SKM-1 treated with dmso at 0.1 percent for 144 hours (cell line): ENCODE measurements at regions not wholly inside any gene's neighbourhood (a gene's known extent, or its start where the extent isn't known, plus 50 kb on each side); places are given as distances from the start of the nearest gene placed in this dataset.
A peak's percentile ranks its signal among the peaks of the same experiment; 100 is the strongest.

Source experiments
- DNase-seq: peaks from one replicate; lab custom pipeline; 2025; ENCODE audit not compliant: unreplicated experiment; lab: John Stamatoyannopoulos, UW

DNA sequence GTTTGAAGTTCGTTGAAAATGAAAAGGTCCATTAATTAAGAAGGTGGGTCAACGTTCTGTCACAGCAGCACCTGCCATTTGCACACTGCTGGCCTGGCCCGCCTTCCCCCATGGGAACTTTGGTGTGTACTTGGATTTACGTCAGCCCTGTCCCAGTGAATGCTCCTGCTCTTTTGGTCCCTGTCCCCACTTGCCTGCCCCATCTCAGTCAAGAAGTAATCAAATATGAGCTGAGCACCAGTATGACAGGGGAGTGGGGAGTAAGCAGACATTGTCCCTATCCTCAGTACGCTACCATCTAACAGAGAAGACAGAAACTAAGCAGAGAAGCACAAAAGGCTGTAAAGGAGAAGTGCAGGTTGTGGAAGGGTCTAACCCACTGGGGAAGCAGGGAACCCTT is 65.1 kb downstream of the SLC4A3 start:
- no peak for DNase-seq

DNA sequence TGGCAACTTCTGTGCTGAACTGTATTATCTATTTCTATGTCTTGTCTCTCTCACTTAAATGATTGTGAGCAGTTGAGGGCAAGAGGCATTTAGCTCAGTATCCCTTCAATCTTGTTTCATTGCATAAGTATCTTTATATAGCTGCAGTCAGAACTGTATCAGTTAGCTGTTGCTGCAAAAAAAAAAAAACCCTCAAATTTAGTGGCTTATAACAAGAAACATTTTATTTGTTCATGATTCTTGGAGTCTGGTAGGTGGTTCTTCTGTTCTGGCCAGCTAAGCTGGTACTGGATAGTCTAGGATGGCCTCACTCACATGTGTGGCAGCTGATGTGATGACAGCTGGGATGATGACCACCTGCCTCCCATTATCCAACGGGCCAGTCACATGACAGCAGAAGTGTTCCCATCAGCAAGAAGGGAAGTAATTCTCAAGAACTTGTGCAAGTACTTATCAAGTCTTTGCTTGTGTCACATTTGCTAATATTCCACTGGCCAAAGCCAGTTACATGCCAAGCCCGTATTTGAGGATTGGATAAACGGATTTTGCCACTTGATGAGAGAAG is 67.8 kb downstream of the SLC4A3 start:
- no peak for DNase-seq

DNA sequence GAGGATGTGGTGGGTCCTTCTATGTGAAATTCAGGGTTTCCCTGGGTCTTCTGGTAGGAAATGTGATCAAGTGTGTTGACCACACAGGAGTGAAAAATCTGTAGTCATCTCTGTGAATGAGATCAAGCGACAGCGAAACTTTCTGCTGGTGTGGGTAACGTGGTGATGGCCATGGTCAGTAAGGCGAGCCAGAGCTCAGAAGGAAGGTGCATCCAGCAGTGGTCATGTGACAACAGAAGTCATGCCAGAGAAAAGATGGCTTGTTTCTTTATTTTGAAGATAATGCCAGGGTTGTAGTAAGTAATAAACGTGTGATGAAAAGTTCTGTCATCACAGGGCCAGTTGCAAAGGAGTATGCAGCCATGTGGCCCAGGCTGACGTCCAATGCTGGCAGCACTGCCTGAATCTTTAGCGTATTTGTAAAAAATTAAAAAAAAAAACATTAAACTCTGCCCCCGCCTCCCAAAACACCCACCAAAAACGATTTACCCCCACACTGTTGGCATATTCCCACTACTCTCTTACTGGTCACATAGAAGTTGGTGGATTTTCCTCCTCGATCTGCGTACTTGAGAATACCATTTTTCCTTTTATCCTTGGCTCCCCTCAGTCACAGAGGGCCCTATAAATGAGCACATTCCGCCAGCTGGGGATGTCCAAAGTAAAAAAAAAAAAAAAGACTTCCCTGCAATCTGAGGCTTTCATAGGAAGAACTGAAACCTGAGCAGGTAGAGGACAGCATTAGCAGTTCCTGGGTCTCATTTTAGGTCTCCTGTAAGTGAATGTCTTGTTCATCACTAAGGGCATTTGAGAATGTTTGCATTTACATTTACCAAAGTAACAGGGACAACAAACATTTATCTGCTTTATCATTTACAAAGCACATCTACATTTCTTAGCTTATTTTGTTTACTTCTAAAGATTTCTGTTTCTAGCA is 70.6 kb downstream of the SLC4A3 start:
- no peak for DNase-seq

DNA sequence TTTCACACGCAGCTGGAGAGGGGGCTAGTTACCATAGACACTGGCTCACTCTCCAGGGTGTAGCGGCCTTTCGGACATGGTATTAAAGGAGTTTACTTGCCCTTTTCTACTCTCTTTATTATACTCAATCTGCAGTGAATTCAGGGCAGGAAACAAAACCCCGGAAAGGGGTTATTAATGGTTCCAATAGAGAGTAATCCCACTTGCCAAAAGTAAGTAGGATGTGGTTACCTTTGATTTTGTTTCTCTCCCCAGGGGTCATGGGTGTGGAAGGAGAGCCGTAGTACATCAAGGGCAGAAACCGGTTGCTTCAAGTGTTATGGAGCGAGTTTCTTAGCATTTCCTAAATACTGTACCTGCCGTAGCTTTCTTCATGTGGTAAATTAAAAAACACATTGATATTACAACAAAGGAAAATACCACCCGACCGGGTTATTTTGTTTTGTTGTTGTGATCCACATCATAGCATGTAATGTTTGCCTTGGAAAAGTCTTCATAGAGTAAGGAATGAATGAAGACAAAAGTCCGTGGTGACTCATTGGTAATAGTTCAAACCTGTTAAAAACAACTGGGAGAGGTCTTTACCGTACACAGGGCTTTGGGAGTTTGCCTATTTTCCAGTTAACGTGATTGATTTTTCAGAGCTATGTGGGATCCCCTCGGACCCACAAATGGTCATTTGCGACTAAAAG is 71.5 kb downstream of the SLC4A3 start:
- DNase-seq: no peak

DNA sequence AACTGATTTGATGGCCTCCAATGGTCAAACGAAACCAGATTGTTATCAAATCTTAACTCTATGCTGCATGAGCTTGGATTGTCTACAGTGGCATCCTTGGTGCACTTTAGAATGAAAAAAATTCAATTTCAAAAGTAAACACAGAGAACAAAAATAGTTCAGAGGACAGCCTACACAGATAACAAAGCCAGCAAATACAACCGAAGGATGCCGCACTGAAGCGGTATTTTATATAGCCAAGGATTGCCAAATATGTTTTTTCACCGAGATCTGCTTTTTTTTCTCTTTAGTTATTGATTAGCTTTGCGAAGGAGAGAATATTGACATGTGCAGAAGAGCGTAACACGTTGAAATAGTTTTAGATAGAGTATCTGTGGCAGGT is 72.0 kb downstream of the SLC4A3 start:
- no peak for DNase-seq

DNA sequence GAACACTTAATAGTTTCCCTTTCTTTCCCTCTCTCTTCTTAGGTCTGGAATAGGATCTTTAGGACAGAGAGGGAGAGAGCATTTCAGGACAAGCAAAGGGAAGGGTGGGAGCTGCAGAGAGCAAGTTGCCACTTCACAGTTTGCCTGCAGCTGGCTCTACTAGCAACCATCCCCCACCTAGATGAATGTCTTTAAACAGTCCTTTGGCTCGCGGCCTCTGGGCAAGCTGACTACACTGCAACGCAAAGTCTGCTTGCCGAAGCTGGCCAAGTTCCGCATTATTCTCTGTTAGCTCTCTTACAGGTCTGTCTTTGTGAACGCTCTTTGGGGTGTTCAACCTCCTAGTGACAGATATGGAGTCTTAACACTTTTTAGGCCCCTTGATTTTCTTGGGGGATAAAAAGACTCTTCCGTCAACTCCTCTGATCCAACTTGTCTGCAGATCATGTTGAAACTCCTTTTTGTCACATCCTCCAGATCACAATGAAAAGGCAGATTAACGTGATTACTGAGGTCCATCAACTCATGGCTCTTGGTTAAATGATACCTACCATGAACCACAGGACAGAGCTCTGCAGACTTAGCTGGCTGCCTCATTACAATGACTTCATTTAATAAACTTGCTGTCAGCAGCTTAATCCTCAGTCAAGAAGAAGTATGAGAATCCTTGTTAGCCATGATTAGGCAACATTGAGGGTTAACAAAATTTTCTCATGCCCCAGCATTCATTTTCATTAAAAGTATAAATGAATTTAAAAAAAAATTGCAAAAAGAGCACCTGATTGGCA is 74.6 kb downstream of the SLC4A3 start:
- no peak for DNase-seq

DNA sequence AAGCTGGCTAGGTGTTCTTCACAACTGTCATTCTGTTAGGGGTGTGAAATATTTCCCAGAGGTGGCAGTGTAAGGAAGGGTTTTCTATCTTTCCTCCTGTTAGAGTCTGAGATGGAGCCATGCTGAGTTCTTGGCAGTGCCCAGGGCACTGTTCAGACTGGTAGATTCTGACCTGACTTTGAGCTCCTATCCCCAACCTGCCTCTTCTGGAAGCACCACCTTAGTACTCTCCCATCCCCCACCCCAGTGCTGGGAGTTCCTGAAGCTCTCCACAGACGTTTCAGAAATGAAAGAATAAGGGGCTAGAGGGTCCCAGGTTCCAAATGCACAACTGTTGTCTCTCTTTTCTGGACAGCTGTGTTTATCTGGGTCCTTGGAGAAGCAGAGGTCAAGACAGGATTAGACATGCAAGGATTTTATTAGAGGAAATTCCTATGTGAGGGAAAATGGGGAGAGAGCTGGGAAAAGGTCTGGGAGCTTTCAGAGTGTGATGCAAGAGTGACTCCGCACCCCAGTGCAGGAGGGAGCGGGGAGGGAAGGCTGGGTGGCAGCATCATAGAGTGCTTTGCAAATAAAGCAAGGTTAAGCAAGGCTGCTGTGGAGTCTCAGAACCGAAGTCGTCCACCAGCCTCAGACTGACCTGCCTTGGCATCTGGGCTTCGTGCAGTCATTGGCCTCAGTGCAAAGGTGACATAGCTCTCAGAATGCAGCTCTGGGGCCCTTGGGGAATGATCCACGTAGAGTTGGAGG is 75.5 kb downstream of the SLC4A3 start:
- DNase-seq: no peak

DNA sequence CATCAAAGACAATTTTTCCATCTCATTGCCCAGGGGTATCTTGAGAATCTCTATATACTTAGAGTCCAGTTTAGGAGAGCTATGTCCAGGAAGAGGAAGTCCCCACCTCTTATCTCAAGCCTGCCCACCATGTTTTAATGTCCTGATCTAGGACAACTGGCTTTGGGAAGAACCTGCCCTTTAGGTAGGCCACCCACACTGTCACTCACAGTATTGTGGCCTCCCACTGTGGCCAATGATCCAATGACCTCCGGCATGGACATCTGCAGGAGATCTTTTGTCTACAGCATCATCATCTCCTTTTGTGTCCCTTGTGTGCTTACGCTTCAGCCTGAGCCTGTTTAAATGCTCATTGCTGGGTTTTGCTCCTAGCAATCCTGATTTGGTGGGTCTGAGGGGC is 77.4 kb downstream of the SLC4A3 start:
- DNase-seq: no peak

DNA sequence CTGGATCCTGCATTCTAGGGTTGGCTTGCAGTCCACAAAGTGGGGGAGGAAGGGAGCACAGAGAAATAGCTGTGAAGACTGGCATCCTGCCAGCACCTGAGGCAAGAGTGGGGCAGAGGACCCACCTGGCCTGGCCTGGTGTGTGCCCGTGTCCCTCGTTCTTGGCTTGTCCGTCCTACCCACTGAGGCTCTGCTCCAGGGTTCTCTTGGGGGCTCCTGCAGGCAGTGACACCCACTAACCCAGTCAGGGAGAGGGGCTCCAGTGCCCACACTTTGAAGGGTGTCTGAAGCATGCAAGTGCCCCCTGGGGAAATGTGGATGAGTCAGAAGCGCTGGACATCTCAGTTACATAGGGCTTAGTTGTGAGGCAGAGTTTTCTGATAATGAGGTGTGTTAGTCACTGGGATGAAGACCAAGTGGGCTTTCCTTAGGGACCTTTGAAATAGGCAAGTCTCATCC is 79.4 kb downstream of the SLC4A3 start:
- DNase-seq: no peak

DNA sequence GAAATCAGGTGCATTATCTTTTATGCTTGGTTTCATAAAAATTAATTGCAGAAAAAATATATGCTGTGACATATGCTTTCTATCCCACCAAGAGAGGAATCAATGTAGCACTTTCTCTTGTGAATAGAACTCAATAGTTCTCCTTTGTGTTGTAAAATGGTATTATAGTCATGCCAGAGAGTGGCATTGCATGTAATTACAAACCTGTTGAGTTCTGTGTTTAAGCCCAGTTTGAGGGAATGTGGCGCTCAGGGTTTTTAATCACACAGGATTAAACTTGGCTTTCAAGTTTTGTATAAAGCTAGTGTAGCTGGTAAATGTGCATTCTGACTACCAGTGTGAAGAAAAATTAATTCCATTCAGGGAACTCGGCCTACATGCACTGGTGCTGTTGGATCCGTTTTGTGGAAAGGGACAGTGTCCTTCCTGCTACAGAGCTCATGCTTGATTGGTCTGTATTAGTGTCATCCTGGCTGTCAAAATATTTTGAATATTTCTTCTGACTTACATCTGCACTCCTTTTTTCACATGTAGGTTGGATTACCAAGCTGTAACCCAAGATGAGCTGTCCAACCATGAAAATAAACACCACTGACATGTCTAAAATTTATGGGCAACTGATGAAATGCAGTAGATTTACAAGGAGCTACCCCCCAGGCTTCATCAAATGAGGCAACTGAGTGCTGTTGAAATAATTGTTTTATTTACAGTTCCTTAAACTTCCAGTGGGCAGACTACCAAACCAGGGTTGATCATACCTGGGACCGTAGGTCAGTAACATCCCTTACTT is 80.3 kb downstream of the SLC4A3 start:
- no peak for DNase-seq

DNA sequence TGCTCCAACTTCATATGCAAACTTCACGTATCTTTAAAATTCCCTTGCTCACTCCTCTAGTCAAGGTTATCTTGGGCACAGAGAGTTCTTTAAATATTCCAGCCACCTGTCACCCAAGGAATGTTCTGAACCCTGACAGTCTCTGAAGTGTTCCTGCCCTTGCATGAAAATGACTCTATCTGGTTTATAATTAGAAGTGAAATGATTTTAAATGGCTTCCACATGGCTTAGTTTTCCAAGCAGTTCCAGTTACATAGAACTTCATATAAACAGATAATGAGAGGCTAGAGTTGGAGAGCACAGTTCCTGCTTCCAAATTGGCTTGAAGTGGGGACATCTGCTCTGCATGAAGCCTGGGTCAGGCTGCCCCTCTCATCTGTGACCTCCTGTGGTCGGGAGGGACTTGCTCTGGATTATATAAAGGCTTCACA is 81.9 kb downstream of the SLC4A3 start:
- DNase-seq: no peak

DNA sequence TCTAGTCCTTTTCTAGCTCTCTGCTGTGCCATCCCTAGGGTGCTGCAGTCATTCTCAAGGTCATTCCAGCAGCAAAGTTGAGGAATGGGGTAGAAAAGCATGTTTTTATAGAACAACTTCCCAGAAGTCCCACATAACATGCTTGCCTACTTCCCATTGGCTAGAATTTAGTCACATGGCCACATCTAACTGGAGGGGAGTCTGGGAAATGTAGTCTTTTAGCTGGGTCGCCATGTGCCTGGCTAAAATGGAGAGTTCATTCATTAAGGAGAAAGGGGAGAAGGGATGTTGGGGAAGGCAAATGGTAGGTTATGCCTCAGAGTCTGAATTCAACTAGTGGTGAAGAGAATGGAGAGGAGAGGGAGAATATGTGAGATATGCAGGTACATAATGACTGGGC is 85.7 kb downstream of the SLC4A3 start:
- DNase-seq: peak; percentile 6

DNA sequence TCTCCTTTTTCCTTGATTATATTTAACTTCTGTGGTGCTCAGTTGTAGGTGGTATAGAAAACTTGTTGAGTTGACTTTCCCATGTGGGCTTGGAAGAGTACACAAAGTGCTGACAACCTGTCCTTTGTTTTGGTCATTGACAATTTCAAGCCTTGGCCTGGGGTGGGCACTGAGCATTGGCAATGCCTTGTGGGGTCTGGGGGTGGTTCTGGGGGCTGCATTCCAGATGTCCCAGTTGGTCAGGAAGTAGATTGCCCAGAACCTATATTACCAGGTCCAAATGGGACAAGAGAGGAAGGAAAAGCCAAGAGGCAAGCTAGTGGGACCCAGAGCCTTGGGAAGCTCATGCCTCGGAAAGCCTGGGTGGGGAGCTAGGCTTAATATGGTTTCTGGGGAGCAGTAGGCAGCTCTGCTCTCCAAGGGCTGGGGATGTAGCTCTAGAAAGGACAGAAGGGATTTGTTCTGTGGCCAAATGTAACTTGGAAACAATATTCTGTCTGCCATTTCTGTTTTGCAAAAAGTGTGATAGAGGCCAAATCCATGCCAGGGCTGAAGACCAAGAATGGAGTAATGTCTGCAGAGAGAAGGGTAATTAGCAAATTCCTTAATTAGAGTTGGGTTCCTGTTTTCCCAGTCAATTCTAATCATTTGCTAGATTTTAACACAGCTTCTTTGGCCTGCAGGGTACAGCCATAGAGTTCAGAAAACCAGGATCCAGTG is 87.4 kb downstream of the SLC4A3 start:
- no peak for DNase-seq

DNA sequence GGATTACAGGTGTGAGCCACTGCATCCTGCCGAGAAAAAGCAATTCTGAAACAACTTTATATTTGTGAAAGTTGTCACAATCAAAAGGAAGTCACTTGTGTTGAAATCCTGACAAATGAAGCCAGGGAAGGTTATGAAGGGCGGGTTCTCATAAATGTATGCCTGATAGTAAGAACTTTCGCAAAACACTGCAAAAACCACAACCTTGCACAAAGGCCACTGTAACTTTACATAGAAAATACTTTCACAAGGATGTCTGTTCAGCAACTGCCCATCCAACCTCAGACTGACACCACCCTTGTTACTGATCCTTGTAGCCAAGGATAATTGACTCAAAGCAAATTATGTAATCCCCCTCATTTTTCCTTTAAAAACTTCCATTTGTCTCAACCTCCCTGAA is 90.6 kb downstream of the SLC4A3 start:
- peak; percentile 94 for DNase-seq

DNA sequence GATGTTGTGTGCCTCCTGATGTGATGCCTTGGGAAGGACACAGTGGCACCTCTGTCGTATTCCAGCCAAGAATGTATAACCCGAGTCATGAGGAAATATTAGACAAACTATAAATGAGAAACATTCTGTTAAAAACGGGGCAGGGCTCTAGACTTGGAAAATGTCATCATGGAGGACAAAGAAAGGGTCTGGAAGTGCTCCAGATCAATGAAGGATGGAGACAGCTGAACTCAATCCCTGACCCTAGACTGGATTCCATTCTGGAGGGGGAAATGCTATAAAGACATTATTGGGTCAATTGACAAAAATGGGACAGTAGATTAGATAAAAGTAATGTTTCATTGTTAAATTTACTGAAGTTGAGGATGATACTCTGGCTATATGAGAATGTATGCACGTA is 92.1 kb downstream of the SLC4A3 start:
- no peak for DNase-seq

DNA sequence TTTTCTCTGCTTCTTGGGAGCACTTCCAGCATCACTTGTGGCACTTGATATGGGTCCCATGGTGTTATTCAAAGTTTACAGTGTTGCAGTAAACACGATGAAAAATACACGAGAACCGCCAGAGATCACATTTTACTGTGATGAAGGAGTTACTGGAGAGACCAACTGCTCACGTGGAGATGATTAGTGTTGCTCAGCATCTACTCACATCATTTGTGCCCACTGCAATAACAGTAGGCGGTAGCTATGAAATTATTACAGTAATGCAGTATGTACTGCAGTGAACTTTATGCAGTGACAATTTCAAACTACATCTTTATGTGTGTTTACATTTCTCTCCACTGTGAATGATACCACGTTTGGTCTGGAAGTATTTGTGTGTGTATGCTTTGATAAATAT is 93.5 kb downstream of the SLC4A3 start:
- DNase-seq: no peak

DNA sequence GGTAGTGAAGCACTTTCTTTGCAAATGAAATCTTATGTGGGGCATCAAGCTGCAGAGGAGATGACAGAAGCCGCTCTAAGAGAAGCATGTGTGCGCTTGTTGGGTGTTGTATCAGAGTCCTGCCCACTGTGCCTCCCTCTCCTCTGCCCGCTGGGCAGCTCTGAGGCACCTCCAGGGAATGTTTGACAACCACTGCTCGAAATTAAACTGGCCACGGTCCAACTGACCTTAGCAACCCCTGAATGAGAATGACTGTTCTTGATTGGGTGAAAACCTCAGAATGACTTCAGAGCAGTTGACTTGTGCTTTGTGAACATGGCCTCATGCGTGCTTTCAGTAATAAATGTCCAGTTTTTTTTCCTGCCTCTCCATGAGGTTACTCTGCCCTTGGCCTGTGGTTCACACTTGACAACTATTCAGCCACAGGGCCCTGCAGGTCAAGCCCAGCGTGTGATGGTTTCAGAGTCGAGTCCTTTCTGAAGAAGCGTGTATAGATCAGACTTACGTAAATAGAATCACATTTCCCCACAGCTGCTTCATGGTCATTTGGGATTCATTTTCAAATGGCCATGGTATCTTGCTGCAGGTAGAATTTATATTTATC is 94.9 kb downstream of the SLC4A3 start:
- DNase-seq: no peak

DNA sequence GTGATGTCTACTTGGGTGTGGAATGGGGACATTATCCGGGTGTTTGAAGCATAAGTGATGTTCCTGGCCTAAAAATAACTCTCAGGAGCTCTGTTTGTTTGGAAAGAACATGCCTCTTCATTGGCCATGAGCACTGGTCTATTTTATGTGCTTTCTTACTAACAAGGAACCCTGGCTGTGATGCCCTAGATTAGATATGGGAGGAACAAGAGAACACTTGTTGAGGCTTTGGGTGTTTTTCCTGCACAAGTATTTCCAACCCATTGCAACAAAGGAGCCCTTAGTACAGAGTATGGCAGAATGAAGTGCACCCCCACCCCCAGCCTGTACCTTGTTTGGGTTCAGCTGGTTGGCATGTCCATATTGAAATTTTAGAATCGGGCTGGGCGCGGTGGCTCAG is 95.9 kb downstream of the SLC4A3 start:
- DNase-seq: no peak

DNA sequence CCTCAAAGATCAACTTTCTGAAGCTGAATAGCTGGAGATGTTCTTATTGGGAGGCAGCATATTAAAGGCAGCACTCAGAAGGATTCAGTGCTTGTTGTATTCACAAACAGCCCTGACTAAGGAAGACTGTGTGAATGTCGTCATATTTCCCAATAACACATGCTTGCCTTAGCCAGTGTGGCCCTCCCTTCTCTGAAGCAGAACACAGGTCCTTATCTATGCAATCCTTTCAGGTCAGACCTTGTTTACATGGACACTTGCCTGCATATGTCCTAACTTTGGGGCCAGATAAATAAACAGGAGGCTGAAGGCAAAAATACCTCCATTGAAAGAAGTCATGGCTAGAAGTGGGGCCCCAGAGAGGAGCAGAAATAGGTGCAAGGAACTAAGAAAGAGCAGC is 97.2 kb downstream of the SLC4A3 start:
- peak; percentile 51 for DNase-seq
